ENCODE measurements at regions not wholly inside any gene's neighbourhood (a gene's known extent, or its start where the extent isn't known, plus 50 kb on each side); places are given as distances from the start of the nearest gene placed in this dataset.

DNA sequence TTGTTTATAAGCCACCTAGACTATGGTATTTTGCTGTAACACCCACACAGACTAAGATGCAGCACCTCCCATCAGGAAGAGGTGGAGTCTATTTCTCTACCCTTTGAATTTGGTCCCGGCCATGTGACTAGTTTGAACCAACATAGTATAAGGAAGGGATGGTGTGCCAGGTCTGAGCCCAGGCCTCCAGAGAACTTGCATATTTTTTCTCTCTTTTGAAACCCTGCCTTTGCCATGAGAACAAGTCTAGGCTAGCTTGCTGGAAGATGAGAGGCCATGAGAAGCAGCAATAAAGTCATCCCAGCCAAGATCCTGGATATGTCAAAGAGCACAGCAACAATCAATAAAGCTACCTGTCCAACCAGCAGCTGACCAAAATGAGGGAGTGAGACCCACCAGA, 63.0 kb upstream of the ANKEF1 start (continued):
- TF ChIP-seq, protein P1, sequence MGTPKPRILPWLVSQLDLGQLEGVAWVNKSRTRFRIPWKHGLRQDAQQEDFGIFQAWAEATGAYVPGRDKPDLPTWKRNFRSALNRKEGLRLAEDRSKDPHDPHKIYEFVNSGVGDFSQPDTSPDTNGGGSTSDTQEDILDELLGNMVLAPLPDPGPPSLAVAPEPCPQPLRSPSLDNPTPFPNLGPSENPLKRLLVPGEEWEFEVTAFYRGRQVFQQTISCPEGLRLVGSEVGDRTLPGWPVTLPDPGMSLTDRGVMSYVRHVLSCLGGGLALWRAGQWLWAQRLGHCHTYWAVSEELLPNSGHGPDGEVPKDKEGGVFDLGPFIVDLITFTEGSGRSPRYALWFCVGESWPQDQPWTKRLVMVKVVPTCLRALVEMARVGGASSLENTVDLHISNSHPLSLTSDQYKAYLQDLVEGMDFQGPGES (IDR thresholded peaks at IDR 0.05; ENCODE audit: low read depth, low read length), result no peak
- TF ChIP-seq GABPA (IDR thresholded peaks at IDR 0.05; ENCODE audit: low read depth) (no peak), NFIC (IDR thresholded peaks at IDR 0.05; ENCODE audit: borderline replicate concordance) (no peak), FOXJ3 (CRISPR knock-in tag; IDR thresholded peaks at IDR 0.05) (no peak), RCOR1 (IDR thresholded peaks at IDR 0.05; ENCODE audit: low read length) (no peak), FOXM1 (IDR thresholded peaks at IDR 0.05; ENCODE audit: low read depth) (no peak), YY1 (IDR thresholded peaks at IDR 0.05; ENCODE audit: low read depth) (no peak), MEF2A (IDR thresholded peaks at IDR 0.05; ENCODE audit: borderline replicate concordance, low read depth) (no peak), TAF1 (IDR thresholded peaks at IDR 0.05; ENCODE audit: borderline replicate concordance, low read depth, low read length) (no peak), SMC3 (IDR thresholded peaks at IDR 0.05; ENCODE audit: low read depth, low read length) (no peak)
- TF ChIP-seq, protein P2, sequence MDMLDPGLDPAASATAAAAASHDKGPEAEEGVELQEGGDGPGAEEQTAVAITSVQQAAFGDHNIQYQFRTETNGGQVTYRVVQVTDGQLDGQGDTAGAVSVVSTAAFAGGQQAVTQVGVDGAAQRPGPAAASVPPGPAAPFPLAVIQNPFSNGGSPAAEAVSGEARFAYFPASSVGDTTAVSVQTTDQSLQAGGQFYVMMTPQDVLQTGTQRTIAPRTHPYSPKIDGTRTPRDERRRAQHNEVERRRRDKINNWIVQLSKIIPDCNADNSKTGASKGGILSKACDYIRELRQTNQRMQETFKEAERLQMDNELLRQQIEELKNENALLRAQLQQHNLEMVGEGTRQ (IDR thresholded peaks at IDR 0.05; ENCODE audit: borderline replicate concordance, low read depth, low read length), result no peak
- TF ChIP-seq, protein P3, sequence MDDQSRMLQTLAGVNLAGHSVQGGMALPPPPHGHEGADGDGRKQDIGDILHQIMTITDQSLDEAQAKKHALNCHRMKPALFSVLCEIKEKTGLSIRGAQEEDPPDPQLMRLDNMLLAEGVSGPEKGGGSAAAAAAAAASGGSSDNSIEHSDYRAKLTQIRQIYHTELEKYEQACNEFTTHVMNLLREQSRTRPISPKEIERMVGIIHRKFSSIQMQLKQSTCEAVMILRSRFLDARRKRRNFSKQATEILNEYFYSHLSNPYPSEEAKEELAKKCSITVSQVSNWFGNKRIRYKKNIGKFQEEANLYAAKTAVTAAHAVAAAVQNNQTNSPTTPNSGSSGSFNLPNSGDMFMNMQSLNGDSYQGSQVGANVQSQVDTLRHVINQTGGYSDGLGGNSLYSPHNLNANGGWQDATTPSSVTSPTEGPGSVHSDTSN (IDR thresholded peaks at IDR 0.05), result no peak

DNA sequence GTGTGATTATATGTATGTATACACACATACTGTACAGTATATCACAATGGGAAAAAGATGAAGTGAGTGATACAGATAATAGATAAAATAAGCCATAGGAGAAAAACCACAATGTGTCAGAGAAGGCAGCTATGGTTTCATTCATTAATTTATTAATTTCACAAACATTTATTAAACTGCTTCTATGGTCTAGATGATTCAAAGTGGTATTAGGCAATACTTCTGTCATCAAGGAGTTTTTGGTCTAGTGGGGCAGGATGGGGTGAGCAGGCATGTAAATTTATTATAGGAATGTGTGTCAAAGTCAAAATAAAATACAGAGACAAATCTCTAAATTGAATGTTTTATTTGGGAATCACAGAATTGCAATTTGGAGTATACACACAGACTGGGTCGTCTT, 65.2 kb upstream of the ANKEF1 start:
- ChIA-PET CTCF (interaction anchor here (1.2 to 3.2 kb wide), 3 partner anchors 9 to 583 kb away, joined by 3 to 14 read pairs (median 7); no protein-coding TSS in a partner anchor), POLR2A (no interaction called here)
- no peak overlapping the region for H3K4me2 ChIP-seq

More for the DNA sequence above, 65.2 kb upstream of the ANKEF1 start:
- no peak for DNase-seq
- Histone ChIP-seq H3K9me2 (no peaks in the 10 kb centered on the region), H3F3A (replicated peaks; ENCODE audit: insufficient read depth) (no peaks in the 10 kb centered on the region), H3K4me1 (ENCODE audit: control insufficient read depth in 1 of 2, insufficient read depth in 2 of 2, low read depth in 1 of 2, low read length in 1 of 2) (peaks cover 0 to 6% of the 10 kb centered on the region in 2 experiments; a peak in 1 of 4 replicates), H3K36me3 (replicated peaks in 1 of 2; ENCODE audit: control insufficient read depth in 1 of 2, insufficient read depth in 2 of 2, low read length in 1 of 2) (no peaks in the 10 kb centered on the region), H3K9ac (no peak overlapping the region), H3K27ac (ENCODE audit: low read depth in 2 of 2, low read length in 1 of 2) (no peak overlapping the region), H4K20me1 (ENCODE audit: insufficient read depth) (no peaks in the 10 kb centered on the region), H3K79me2 (ENCODE audit: insufficient read depth) (no peaks in the 10 kb centered on the region), H2AFZ (ENCODE audit: low read depth) (no peak overlapping the region), H3K9me3 (no peaks in the 10 kb centered on the region), H3K27me3 (ENCODE audit: insufficient read depth) (no peaks in the 10 kb centered on the region; the same call in 1 of the 2 replicates), H3K4me3 (ENCODE audit: low read depth in 2 of 2, low read length in 1 of 2) (no peak overlapping the region)
- 35% methylated on average over 1 of the region's 1 CpG for WGBS (ENCODE audit: low lambda C conversion rate)
- TF ChIP-seq CHD2 (IDR thresholded peaks at IDR 0.05; ENCODE audit: low read length, partially characterized antibody) (no peak), RXRA (IDR thresholded peaks at IDR 0.05; ENCODE audit: borderline replicate concordance, low read depth) (no peak), RAD21 (IDR thresholded peaks at IDR 0.05; ENCODE audit: low read length) (no peak), EP300 (IDR thresholded peaks at IDR 0.05; ENCODE audit: borderline replicate concordance in 1 of 2, low read depth in 1 of 2, low read length in 1 of 2) (no peak), NFIC (IDR thresholded peaks at IDR 0.05; ENCODE audit: borderline replicate concordance) (no peak), RCOR1 (IDR thresholded peaks at IDR 0.05; ENCODE audit: low read length) (no peak), GATA2 (CRISPR knock-in tag; IDR thresholded peaks at IDR 0.05) (no peak), FOXM1 (IDR thresholded peaks at IDR 0.05; ENCODE audit: low read depth) (no peak), ELF1 (IDR thresholded peaks at IDR 0.05) (no peak)
- TF ChIP-seq, protein P2 (IDR thresholded peaks at IDR 0.05; ENCODE audit: borderline replicate concordance, low read depth, low read length), result no peak
- TF ChIP-seq, protein P4, sequence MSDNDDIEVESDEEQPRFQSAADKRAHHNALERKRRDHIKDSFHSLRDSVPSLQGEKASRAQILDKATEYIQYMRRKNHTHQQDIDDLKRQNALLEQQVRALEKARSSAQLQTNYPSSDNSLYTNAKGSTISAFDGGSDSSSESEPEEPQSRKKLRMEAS (IDR thresholded peaks at IDR 0.05; ENCODE audit: low read depth), result no peak
- TF ChIP-seq, protein P5, sequence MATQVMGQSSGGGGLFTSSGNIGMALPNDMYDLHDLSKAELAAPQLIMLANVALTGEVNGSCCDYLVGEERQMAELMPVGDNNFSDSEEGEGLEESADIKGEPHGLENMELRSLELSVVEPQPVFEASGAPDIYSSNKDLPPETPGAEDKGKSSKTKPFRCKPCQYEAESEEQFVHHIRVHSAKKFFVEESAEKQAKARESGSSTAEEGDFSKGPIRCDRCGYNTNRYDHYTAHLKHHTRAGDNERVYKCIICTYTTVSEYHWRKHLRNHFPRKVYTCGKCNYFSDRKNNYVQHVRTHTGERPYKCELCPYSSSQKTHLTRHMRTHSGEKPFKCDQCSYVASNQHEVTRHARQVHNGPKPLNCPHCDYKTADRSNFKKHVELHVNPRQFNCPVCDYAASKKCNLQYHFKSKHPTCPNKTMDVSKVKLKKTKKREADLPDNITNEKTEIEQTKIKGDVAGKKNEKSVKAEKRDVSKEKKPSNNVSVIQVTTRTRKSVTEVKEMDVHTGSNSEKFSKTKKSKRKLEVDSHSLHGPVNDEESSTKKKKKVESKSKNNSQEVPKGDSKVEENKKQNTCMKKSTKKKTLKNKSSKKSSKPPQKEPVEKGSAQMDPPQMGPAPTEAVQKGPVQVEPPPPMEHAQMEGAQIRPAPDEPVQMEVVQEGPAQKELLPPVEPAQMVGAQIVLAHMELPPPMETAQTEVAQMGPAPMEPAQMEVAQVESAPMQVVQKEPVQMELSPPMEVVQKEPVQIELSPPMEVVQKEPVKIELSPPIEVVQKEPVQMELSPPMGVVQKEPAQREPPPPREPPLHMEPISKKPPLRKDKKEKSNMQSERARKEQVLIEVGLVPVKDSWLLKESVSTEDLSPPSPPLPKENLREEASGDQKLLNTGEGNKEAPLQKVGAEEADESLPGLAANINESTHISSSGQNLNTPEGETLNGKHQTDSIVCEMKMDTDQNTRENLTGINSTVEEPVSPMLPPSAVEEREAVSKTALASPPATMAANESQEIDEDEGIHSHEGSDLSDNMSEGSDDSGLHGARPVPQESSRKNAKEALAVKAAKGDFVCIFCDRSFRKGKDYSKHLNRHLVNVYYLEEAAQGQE (IDR thresholded peaks at IDR 0.05; ENCODE audit: low read depth, low read length), result no peak

Measured in SK-N-SH (cell line).